Right hindlimb (tissue), 1 donor: ENCODE measurements at regions not wholly inside any gene's neighbourhood (a gene's known extent, or its start where the extent isn't known, plus 50 kb on each side); places are given as distances from the start of the nearest gene placed in this dataset.

ENCODE experiments used
- DNase-seq: peaks from one replicate; pipeline ENCODE4 v3.0.0-alpha.2; 2018

- no peak for DNase-seq
Measured at GRCh38 chr4:148793221-148793620, 351.0 kb upstream of the NR3C2 start.

DNA sequence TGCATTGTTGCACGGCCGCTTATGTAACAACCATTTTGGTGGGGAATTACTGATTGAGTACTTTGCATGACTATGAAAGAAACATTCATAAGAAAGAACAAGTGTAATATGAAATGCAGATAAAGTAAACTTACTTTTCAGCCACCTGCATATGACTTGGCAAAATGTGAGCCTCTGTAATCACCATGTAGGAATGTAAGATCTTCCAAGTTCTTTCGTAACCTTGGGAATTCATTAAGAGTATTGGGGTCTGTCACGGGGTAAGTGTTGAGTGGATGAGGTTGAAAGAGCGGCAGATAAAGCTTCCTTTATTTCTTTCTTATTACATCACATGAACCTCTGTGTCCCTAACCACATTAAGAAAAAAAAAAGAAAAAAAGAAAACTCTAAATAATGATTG, 348.5 kb upstream of the NR3C2 start:
- no peak for DNase-seq

- no peak for DNase-seq
Measured at GRCh38 chr4:148790246-148790645, 348.0 kb upstream of the NR3C2 start.

- no peak for DNase-seq
Measured at GRCh38 chr4:148787831-148788477, 345.7 kb upstream of the NR3C2 start.

- DNase-seq: no peak
Measured at GRCh38 chr4:148787285-148787684, 345.1 kb upstream of the NR3C2 start.

DNA sequence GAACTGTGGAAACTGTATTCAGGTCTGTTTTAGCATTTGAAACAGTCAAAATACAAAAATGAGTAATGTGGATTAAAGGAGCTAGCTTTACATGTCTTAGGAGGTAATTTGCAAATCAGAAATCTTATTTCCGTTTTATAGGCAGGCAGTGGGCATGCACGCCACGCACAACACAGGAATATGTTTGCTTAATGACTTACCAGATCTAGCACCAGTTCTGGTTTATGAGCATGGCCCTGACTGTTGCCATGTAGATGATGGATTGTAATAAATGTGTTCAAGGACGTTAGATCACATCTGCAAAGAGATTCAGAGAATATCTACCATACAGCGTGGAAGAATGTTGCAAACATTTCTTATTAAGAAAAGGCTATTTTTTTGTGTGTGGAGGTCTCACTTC, 344.5 kb upstream of the NR3C2 start:
- no peak for DNase-seq

GRCh38 chr4:148782284-148782683, 340.1 kb upstream of the NR3C2 start:
- no peak for DNase-seq

GRCh38 chr4:148780426-148781005, 338.3 kb upstream of the NR3C2 start:
- DNase-seq: no peak

- DNase-seq: no peak
Measured at GRCh38 chr4:148779771-148780170, 337.6 kb upstream of the NR3C2 start.

DNA sequence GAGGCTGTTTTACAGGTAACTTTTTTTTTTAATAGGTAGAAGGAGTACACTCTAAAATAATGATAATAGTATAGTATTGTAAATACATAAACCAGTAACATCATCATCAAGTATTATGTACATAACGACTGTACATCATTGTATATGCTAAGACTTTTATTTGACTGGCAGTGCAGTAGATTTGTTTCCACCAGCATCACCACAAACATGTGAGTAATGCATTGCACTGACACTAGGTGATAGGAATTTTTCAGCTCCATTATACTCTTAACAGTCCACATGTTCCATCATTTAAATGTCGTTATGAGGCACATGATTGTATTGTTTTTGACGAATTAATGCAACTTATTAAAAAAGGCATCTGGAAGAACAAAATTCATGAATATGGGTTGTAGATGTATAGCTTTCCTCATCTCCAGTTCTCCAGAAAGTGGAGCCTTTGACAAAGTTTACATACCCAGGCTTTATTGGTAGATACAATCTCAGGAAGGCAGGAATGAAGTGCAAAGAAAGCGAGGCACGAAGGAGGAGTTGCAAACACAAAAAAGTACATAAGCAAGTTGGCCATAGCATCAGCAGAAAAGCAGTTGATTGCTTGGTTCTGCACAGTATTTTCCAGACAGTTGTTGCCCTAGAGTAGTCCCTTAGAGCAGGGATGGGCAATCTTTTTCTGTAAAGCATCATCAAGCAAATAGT, 336.9 kb upstream of the NR3C2 start:
- no peak for DNase-seq

DNA sequence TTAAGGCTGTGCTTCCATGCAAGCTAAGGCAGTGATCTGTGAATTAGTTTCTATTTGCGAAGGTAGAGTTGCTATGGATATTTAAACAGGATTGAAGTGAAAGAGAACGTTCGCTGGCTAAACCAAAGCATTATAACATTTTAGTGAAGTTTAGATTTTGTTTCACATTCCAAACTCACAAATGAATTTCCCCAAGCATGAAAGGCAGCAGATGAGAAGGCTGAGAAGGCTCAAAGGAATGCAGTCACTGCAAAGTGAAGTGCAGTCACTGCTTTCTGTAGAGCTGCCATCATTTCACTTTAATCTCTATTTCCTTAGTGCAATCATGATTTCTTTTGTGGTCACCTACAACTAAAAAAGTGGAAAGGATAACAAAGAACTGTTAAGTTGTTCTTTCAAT, 334.7 kb upstream of the NR3C2 start:
- no peak for DNase-seq

DNA sequence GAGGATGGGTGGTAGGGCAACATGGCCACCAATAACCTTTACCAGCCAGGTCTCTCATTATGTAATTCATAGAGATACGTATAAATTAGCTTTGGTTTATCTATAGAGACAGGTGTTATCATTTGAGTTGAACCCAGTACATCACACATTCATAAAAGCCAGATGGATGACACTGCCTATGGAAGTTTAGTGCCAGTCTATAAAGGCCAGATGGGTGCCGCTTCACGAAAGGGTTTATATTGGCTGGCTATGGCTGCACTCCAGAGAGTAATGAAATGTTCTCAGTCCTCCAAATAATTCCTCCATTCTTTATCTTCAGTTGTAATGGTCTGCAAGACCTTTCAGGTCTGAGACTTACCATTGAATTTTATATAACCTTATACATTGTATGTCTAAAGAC, 331.9 kb upstream of the NR3C2 start:
- DNase-seq: no peak

DNA sequence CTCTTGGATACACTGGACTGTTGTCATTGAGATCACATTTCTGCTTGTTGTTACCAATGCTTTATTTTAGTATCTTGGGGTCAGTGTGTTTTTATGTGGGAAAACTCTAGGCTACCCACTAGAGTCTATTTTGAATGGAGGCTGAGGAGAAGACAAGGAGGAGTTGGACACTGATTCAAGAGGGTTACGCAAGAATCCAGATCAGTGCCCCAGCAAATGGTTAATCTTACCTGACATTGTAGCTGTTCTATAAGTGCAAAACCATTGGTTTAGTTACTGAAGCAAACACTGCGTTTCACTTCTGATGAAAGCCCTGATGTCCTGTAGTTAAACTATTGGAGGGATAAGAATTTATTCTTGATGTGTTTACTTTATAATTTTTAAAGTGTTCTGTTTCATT, 331.1 kb upstream of the NR3C2 start:
- no peak for DNase-seq

- DNase-seq: no peak
Measured at GRCh38 chr4:148770848-148771247, 328.6 kb upstream of the NR3C2 start.

DNA sequence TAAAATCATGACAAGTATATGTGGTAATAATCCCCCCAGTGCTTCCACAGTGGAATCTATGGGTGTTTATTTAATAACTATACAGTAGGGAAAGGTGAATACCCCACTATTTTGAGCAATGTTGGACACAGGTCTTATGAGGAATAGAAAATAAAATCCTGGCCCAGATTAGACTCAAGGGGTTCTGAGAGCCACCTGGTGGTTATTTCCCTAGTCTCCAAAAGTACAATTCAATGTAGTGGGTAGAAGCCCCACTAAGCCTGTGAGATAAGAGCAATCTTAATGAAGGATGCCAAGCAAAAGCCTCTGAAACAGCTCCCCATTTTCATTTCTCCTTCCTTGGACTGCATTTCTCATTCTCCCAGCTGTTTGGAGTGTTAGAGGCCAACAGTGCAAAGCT, 328.2 kb upstream of the NR3C2 start:
- DNase-seq: no peak

GRCh38 chr4:148764720-148765119, 322.5 kb upstream of the NR3C2 start:
- no peak for DNase-seq

DNA sequence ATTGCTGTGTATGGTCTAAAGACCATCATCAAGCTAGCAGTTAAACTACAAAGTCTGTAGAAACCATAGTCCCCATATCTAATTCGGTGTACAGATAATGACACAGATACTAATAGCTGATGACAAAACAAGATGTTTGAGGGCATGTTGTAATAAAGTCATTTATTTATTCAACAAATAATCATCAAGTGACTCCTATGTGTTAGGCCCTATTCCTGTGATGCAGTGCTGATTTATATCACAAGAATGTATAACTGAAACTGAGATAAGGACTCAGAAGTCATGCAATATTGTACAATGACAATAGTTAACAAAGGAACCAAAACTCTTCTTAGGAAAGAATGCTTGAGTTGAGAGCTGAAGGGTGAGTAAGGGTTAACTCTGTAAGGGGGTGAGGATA, 315.0 kb upstream of the NR3C2 start:
- DNase-seq: no peak

DNA sequence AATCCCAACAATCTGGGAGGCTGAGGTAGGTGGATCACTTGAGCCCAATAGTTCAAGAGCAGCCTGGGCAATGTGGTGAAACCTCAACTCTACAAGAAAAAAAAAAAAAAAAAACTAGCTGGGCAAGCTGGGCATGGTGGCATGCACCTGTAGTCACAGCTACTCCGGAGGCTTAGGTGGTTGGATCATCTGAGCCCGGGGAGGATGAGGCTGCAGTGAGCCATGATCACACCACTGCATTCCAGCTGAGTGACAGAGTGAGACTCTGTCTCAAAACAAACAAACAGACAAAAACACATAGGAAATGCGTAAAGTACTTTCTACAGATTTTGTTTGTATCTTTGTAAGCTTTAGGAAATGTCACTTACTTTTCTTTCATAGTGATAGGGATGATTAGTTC, 307.2 kb upstream of the NR3C2 start:
- no peak for DNase-seq

DNA sequence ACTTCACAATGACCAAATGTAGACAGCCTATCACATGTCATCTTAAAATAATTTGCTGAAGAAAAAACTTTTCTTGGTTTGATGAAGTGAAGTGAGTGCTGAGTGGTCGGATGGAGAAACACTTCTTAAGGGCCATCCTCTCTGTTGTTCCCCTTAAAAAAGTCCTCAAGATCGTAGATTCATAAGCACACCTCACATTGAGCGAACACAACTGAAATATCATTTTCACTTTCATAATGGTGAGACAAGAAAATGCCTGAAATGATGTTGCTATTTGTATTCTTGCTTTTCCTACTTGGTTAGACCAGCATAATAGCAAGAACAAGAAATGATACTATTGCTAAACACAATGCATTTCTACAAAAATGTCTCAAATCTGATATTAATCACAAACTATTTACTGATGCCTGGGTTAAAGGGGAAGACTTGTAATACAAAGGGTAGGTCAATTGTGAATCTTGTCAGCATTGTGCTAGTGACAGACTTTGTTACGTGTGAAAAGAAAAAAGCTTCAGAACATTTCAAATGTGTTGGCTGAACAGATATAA, 305.6 kb upstream of the NR3C2 start:
- no peak for DNase-seq

DNA sequence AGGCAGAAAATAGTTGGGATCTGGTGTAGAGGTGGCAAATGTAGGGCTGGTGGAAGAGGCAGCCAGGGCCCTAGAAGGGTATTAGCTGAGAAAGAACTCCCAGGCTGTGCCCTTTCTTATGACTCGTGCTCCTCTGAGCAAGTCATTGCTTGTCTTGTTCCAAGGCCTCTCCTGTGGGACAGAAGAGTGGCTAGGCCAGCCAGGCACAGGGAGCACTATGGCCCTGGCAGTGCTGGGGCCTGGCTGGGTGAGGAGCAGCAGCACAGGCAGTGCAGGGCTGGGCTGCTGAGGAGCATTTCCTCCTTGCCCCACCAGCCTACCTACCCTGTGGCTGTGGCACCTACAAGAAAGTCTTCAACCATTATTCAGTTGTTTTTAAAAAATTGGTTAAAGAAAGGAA, 298.5 kb upstream of the NR3C2 start:
- DNase-seq: no peak

GRCh38 chr4:148737061-148737770, 295.0 kb upstream of the NR3C2 start:
- DNase-seq: no peak

GRCh38 chr4:148735432-148736155, 293.4 kb upstream of the NR3C2 start:
- DNase-seq: no peak

- no peak for DNase-seq
Measured at GRCh38 chr4:148730766-148731165, 288.6 kb upstream of the NR3C2 start.
